ENCODE measurements at regions not wholly inside any gene's neighbourhood (a gene's known extent, or its start where the extent isn't known, plus 50 kb on each side); places are given as distances from the start of the nearest gene placed in this dataset.

DNA sequence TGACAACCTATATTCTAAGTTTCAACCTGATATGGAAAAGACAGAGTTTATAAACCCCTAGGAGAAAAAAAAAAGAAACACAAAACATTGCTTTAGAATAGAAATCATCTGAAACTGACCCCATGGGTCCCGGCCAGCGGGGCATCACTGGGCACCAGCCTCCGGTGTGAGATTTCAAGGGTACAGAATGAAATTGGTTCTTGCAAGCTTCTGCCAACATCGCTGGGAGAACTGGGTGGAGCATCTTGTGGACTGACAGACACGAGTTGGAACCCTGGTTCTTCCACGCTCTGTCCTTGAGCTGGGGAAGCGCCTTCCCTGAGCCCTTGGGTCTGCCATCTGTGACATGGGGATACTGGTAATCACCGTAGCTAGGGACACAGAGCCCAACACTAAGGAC lies 173.6 kb downstream of the PHETA1 start:
- DNase-seq, result no peak

DNA sequence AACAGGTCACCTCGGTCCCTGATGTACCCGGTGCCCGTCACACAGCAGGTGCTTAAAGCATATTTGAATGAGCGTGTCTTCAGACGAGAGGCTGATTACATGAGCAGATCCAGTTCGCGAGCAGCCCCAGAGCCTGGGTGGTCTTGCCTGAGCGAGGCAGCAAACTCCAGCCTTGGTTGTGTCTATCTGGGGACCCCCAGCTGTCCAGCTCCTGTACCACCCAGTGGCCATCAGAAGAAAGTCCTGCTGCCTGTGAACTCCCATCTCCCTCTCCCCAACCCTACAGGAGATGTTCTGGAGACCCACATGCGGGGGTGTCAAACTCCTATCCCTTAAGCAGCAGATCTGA lies 174.2 kb downstream of the PHETA1 start:
- DNase-seq, result no peak

- DNase-seq, result no peak
Observed at GRCh38 chr12:111193977-111194702, 174.8 kb downstream of the PHETA1 start.

DNA sequence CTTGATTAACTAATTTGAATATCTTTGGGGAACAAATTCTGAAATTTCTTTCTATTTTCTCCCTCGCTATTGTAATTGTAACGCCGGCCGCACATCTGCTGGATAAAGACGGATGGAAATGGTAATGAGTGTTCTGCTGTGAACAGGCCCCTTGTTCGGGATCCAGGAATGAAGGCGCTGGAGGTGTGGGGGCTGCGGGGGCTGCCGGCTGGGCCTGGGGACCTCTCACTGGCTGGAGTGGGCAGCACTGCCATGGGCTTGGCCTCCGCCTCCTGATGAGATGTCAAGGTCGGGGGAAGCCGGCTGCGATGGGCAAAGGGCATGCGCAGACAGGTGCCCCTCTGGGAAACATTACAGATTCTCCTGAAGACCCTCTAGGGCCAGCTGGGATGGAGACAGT lies 175.4 kb downstream of the PHETA1 start:
- no peak for DNase-seq

DNA sequence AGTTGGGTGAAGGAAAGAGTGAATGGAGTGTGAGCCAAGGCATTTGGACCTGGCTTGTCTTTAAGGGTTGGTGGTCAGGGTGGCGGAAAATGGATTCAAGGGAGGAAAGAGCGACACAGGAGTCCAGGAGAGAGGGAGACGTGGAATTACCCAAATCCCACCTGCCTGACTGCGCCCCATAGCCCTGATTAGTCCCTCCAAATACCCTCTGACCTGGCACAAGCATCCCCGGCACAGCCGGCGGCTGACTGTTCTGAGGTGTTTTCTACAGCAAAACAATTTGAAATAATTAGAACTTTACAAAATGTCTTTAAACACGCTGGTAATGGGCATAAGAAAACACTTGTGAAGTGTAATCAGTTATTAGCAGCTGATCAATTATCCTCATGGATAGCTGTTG lies 175.8 kb downstream of the PHETA1 start:
- DNase-seq, result no peak

GRCh38 chr12:111192647-111193046 lies 176.2 kb downstream of the PHETA1 start:
- DNase-seq, result no peak

GRCh38 chr12:111190741-111191526 lies 178.0 kb downstream of the PHETA1 start:
- DNase-seq, result no peak

DNA sequence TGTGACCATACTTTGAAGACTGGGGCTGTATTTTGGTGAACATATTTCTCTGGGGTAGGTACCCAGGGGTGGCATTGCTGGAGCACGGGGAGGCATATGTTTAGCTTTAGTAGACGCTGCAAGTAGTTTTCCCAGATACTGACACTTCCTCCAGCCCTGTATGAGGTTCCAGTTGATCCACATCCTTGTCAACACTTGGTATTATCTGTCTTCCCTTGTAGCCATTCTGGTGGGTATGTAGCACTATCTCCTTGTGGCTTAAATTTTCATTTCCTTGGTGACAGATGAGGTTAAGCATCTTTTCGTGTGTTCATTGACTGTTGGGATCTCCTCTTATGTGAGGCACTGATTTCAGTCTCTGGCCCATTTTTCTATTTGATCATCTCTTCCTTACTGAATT lies 179.1 kb downstream of the PHETA1 start:
- no peak for DNase-seq

DNA sequence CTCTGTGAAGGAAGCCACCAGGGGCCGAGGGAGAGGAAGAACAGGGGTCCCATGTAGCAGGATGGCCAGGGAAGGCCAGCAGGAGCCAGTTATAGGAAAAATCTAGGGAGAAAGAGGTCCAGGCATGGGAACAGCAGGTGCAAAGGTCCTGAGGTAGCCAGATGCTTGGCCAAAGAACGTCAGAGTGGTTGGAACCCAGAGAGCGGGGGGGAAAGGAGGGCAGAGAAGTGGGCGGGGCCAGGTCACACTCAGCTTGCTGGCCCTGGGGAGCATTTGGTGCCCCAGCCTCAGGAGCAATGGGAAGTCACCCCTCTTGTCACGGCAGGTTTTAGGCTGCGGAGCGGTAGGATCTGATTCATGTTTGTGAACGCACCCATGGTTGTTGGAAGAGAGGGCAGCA lies 180.5 kb downstream of the PHETA1 start:
- no peak for DNase-seq

DNA sequence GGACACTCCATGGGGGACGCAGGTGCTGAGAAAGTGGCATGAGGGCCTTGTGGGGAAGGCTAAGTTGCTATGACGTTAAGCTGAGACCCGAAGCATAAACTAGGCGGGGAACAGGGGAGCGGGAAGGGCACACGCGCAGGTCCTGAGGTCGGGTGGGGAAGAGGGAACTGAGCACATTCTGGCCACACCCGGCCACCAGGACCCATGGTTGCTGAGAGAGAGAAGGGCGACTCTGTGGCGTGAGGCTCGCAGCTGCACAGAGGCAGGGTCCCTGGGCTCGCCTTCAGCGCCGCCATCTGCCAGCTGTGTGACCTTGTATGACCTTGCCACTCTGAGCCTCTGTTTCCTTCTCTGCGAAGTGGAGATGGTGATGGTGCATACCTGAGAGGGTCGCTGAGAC lies 182.5 kb downstream of the PHETA1 start:
- DNase-seq, result no peak

- no peak for DNase-seq
Observed at GRCh38 chr12:111185889-111186227, 183.0 kb downstream of the PHETA1 start.

DNA sequence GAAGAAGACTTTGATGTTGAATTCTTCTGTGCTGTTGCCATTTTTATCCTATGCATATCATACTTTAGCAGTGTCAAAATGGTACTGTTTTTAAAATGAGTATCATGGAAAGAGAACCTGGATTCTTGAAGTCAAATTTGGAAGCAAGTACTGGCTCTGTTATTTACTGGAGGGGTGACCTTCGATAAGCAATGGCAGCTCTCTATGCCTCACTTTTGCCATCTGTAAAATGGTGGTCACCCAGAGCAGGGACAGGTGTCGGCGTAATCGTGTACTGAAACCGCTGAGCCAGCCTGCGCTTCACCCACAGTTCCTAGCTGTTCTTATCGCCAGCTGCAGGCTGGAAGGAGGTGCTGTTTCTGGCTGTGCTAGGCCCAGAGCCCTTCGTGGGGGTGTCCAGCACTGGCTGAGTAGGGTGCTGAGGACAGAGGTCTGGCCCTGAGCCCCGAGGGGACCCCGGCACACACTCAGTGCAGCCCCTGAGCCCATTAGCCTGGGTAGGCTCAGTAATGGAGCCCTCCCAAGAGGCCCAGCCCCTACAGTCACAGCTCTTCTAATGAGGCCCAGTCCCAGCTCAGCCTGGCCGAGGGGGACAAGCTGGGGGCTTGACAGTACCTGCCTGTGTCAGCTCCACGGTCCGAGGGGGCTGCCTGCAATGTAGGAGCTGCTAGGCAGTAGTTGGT lies 183.5 kb downstream of the PHETA1 start:
- no peak for DNase-seq

- DNase-seq, result no peak
Observed at GRCh38 chr12:111184161-111184560, 184.7 kb downstream of the PHETA1 start.

DNA sequence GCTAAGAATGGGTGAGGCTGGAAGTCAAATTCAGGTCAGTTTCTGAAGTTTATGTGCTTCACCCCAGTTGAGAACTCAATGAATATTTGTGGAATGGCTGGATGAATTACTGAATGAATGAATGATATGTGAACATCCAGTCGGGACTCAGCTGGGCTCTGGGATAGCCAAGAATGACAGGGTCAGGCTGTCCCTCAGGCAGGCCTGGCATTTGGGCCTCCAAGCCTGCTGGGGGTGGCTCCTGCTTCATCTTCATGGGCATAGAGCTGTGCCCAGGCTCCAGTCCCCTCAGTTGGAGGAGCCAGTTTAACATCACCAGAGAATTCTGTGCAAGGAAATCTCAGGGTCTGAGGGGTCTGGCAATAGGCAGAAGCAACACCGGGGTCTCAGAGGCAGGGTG lies 185.8 kb downstream of the PHETA1 start:
- no peak for DNase-seq

DNA sequence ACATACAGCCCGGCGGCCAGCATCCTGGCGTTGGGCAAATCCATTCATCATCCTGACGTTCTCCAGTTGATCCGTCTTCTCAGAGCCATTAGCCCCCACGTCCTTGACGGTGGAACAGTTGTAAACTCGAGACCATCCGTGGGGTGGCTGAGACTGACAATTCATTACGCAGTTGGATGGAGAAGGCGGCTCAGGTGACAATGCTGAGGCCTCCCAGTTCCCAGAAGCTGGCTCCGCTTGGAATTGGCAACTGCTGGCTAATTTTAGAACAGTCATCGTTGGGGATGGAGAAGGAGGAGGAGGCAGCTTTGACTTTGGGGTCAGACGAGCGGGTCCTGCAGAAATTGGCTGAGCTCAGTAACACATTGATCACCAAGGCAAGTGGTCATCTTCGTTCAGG lies 186.5 kb downstream of the PHETA1 start:
- no peak for DNase-seq

DNA sequence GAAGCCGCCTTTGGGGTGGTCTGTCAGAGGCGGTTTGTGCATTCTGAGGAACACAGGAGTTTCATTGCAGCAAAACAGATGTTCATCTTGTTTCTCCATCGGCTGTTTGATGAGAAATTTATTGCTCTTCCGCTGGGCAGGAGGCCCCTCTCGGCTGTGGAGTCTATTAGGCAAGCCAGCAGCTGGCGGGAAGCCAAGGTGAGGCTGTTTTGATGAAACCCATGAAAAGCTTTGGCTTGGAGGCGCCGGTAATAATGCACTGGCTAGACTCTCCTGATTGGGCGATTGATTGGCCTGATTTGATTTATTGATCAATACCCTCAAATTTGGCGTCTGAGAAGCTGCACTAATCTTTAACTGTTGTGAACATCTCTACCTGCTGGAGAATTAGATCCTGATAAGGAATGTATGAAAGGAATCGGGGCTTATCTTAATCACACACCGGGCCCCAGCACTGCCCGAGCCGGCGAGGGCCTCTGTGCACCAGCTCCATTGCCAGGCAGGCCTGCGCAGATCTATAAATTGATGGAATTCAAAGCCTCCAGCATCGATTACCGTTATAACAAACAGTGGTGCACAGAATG lies 187.7 kb downstream of the PHETA1 start:
- DNase-seq, result peak; percentile 90 to 92

- peak; percentile 31 to 50 for DNase-seq
Observed at GRCh38 chr12:111180426-111181142, 188.3 kb downstream of the PHETA1 start.

- no peak for DNase-seq
Observed at GRCh38 chr12:111178181-111179081, 190.5 kb downstream of the PHETA1 start.

GRCh38 chr12:111175396-111176094 lies 193.3 kb downstream of the PHETA1 start:
- DNase-seq, result peak in 1 of 2 experiments; percentile 6

DNA sequence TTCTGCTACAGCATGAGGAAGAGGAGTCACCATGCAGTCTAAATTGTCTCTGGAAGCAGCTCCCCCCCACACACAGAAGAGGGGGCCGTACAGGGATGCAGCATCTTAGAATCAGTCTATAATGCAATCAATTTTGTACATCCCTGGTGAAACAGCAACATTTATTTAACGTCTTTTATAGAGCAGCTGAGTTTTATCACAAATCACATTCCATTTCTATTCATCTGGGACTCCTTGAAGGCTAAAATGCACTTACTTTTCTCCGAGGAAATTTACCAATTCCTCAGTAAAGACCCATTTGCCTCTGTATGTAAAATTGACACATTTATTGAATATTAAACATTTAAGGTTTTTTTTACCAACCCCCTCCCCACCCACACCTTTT lies 193.9 kb downstream of the PHETA1 start:
- no peak for DNase-seq

DNA sequence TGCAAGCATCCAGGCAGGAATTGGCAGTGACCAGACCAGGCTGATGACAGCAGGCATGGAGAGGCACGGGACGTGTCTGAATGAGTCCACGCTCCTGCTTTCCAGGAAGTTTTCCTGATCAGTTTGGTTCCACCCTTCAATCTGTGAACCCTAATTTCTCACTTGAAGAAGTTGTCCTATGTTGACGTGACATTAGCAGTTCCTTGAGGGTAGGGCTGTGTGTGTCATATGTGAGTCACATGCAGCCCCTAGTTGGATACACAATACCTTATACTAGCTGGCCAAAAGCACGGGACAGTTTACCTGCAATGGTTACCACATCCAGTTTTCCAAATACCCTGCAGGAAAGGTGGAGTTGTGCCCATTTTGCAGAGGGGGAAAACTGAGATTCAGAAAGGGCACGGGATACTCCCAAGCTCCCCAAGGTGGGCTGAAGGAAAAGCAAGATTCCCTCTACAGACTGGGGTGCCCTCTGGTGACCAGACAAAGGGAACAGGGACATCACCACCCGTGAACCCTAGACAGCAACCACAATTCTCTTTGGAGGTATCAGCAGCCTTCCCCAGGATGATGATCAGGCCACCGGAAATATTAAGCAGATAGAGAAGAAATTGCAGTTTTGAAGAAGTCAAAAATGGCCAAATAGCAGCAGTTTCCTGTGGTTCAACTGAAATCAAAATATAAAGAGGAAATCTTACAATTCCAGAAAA lies 194.5 kb downstream of the PHETA1 start:
- peak; percentile 95 to 97 for DNase-seq
